ENCODE measurements at regions not wholly inside any gene's neighbourhood (a gene's known extent, or its start where the extent isn't known, plus 50 kb on each side); places are given as distances from the start of the nearest gene placed in this dataset.

DNA sequence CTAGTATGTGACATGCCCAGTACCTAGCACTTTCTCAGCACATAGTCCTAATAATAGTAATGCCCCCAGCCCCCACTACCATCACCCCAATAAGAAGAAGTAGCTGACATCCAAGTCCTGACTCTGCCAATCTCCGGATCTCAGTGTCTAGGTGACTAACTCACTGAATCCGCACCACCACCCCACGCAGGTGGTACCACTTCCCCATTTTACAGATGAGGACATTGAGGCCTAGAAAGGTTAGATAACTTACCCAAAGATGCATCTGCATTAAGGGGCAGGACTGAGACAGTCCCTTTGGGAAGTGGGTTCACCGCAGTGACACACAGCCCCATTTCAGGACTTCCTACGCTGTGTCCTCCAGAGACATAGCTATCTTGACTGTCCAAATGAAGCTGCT lies 241.2 kb downstream of the TFAP2C start:
- POLR2A ChIA-PET (ENCODE audit: unreplicated experiment) = no interaction called here
- H3K27me3 ChIP-seq (ENCODE audit: low read length) = peaks cover 10% of the 10 kb centered on the region
- no peaks in the 10 kb centered on the region for H3K9me3 ChIP-seq (ENCODE audit: low read length)
- no peak overlapping the region for H3K9ac ChIP-seq (ENCODE audit: low read length)
- no peak overlapping the region for H3K4me2 ChIP-seq (ENCODE audit: low read length)
- H3K27ac ChIP-seq (ENCODE audit: low read length) = no peak overlapping the region
- peaks cover 13% of the 10 kb centered on the region for H3K4me1 ChIP-seq (ENCODE audit: insufficient read depth, low read length)
- no peaks in the 10 kb centered on the region for H3K9me2 ChIP-seq (replicated peaks; ENCODE audit: low read length)
- intact Hi-C loops (cut with micrococcal nuclease) = no loop called here
- no peaks in the 10 kb centered on the region for H4K20me1 ChIP-seq (ENCODE audit: low read length)
- ATAC-seq = no peak
- H3K79me2 ChIP-seq (ENCODE audit: low read length) = no peaks in the 10 kb centered on the region
- H3F3A ChIP-seq (ENCODE audit: low read length, unreplicated experiment) = no peaks in the 10 kb centered on the region
- H2AFZ ChIP-seq (ENCODE audit: low read length) = no peak overlapping the region
- no peaks in the 10 kb centered on the region for H3K36me3 ChIP-seq (ENCODE audit: low read depth, low read length)
- no peak for DNase-seq
- no TSS peak for BruUV-seq (replicated peaks)
- TF ChIP-seq, protein P1, sequence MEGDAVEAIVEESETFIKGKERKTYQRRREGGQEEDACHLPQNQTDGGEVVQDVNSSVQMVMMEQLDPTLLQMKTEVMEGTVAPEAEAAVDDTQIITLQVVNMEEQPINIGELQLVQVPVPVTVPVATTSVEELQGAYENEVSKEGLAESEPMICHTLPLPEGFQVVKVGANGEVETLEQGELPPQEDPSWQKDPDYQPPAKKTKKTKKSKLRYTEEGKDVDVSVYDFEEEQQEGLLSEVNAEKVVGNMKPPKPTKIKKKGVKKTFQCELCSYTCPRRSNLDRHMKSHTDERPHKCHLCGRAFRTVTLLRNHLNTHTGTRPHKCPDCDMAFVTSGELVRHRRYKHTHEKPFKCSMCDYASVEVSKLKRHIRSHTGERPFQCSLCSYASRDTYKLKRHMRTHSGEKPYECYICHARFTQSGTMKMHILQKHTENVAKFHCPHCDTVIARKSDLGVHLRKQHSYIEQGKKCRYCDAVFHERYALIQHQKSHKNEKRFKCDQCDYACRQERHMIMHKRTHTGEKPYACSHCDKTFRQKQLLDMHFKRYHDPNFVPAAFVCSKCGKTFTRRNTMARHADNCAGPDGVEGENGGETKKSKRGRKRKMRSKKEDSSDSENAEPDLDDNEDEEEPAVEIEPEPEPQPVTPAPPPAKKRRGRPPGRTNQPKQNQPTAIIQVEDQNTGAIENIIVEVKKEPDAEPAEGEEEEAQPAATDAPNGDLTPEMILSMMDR (conservative IDR thresholded peaks at IDR 0.05; ENCODE audit: low read depth, low read length) = no peak
- TF ChIP-seq EZH2phosphoT487 (IDR thresholded peaks at IDR 0.05; ENCODE audit: borderline replicate concordance, low read length) (no peak), EZH2 (IDR thresholded peaks at IDR 0.05; ENCODE audit: low read length, unreplicated experiment) (no peak)
- H3K4me3 ChIP-seq (ENCODE audit: low read length) = no peak overlapping the region
- CTCF ChIA-PET = no interaction called here

DNA sequence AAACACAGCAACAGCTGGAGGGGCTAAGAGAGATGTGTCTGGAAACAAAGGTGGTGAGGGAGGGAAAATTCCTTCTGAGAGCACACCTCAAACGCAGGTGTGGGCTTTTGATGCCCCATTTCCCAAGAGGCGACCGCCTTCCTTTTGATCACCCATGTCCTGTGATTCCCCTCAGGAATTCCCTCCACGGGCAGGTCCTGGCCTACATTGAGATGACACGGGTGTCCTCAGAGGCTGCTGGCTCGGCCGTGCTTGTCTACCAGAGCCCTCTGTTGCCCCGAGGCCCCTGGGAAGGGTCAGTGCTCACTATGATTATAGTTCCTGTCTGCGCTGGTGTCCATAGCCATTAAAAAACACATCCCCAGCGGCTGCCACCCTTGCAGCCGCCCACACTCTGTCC lies 242.6 kb downstream of the TFAP2C start:
- Histone ChIP-seq H4K20me1 (ENCODE audit: low read length) (no peaks in the 10 kb centered on the region), H3K9me3 (ENCODE audit: low read length) (no peaks in the 10 kb centered on the region), H2AFZ (ENCODE audit: low read length) (no peak overlapping the region), H3K9me2 (replicated peaks; ENCODE audit: low read length) (no peaks in the 10 kb centered on the region), H3K9ac (ENCODE audit: low read length) (no peak overlapping the region), H3K79me2 (ENCODE audit: low read length) (no peaks in the 10 kb centered on the region), H3F3A (ENCODE audit: low read length, unreplicated experiment) (no peaks in the 10 kb centered on the region), H3K4me2 (ENCODE audit: low read length) (no peak overlapping the region), H3K36me3 (ENCODE audit: low read depth, low read length) (no peaks in the 10 kb centered on the region), H3K27me3 (ENCODE audit: low read length) (0 out of 2 replicates have a peak, but pooled peaks cover 4% of the 10 kb centered on the region), H3K4me3 (ENCODE audit: low read length) (no peak overlapping the region), H3K4me1 (ENCODE audit: insufficient read depth, low read length) (peaks cover 18% of the 10 kb centered on the region), H3K27ac (ENCODE audit: low read length) (no peak overlapping the region)
- TF ChIP-seq EZH2phosphoT487 (IDR thresholded peaks at IDR 0.05; ENCODE audit: borderline replicate concordance, low read length) (no peak), EZH2 (IDR thresholded peaks at IDR 0.05; ENCODE audit: low read length, unreplicated experiment) (no peak)
- TF ChIP-seq, protein P1 (conservative IDR thresholded peaks at IDR 0.05; ENCODE audit: low read depth, low read length) = no peak
- ChIA-PET POLR2A (ENCODE audit: unreplicated experiment) (no interaction called here), CTCF (no interaction called here)
- BruUV-seq (replicated peaks) = no TSS peak
- no peak for ATAC-seq
- intact Hi-C loops (cut with micrococcal nuclease) = no loop called here
- no peak for DNase-seq

DNA sequence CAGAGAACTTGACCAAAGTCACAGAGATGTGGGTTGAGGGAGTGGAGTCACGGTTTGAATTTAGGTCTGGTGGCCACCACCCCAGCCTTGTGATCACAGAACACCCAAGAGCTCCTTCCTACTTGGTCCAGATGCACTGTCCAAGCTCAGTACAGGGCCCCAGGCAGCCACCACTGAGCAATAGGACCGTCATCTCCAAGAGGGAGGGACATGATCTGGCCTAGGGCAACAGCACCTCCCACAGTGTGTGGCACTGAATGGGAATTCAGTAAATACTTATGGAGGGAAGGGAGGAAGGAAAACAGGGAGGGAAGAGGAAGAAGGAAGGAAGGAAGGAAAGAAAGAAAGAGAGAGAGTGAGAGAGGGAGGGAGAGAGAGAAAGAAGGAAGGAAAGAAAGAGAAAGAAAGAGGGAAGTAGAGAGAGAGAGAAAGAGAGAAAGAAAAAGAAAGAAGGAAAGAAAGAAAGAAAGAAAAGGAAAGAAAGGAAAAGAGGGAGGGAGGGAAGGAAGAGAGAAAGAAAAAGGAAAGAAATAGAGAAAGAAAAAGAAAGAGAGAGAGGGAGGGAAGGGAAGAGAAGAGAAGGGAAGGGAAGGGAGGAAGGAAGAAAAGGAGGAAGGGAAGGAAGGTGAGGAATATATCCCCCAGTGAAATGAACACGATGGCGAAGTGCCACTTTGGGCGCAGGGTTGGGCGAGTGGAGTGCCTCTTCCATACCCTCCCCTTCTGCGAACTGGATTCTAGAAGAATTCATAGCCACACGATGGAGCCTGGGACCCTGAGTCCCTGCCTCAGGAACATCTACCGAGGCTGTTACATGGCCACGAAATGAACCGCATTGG lies 243.7 kb downstream of the TFAP2C start:
- peaks cover 18% of the 10 kb centered on the region for H3K4me1 ChIP-seq (ENCODE audit: insufficient read depth, low read length)

More for the DNA sequence above, 243.7 kb downstream of the TFAP2C start:
- 0 out of 2 replicates have a peak, but pooled peaks cover 4% of the 10 kb centered on the region for H3K27me3 ChIP-seq (ENCODE audit: low read length)
- no peak overlapping the region for H3K4me2 ChIP-seq (ENCODE audit: low read length)
- H4K20me1 ChIP-seq (ENCODE audit: low read length) = no peaks in the 10 kb centered on the region
- H2AFZ ChIP-seq (ENCODE audit: low read length) = peak overlapping the region; percentile 27; the same call in 1 of the 2 replicates
- TF ChIP-seq, protein P1 (conservative IDR thresholded peaks at IDR 0.05; ENCODE audit: low read depth, low read length) = peak; percentile 31; the same call in 1 of the 2 replicates
- no peak for TF ChIP-seq EZH2phosphoT487 (IDR thresholded peaks at IDR 0.05; ENCODE audit: borderline replicate concordance, low read length)
- no peaks in the 10 kb centered on the region for H3K9me3 ChIP-seq (ENCODE audit: low read length)
- intact Hi-C loops (cut with micrococcal nuclease) = no loop called here
- H3K36me3 ChIP-seq (ENCODE audit: low read depth, low read length) = no peaks in the 10 kb centered on the region
- no peak overlapping the region for H3K27ac ChIP-seq (ENCODE audit: low read length)
- ATAC-seq (0 out of 2 replicates have a peak, but pooled peaks have one; percentile 18), DNase-seq (peak; percentile 63)
- POLR2A ChIA-PET (ENCODE audit: unreplicated experiment) = interaction anchor here (0.5 kb wide), 1 partner anchor 89 kb away, joined by 6 read pairs; no protein-coding TSS in a partner anchor
- no peak overlapping the region for H3K4me3 ChIP-seq (ENCODE audit: low read length)
- H3K79me2 ChIP-seq (ENCODE audit: low read length) = no peaks in the 10 kb centered on the region
- H3F3A ChIP-seq (ENCODE audit: low read length, unreplicated experiment) = no peaks in the 10 kb centered on the region
- CTCF ChIA-PET = no interaction called here
- no peaks in the 10 kb centered on the region for H3K9me2 ChIP-seq (replicated peaks; ENCODE audit: low read length)
- no TSS peak for BruUV-seq (replicated peaks)
- no peak overlapping the region for H3K9ac ChIP-seq (ENCODE audit: low read length)

Measured in PC-3 (cell line).